Skin epidermis (tissue), 12 donors: ENCODE measurements at regions not wholly inside any gene's neighbourhood (a gene's known extent, or its start where the extent isn't known, plus 50 kb on each side); places are given as distances from the start of the nearest gene placed in this dataset.

Source experiments
- H3K27ac ChIP-seq, 21 experiments: fragments of 200-600 bp; sonication (generic) in 11 of 21; one replicate each; pipeline ENCODE4 v1.5.0; 2020; ENCODE audit warnings: mild to moderate bottlenecking in 3 of 21, inconsistent platforms in 2 of 21, moderate library complexity in 2 of 21
- H3K4me3 ChIP-seq, 7 experiments: fragments of 200-600 bp; sonication (generic) in 2 of 7; one replicate each; pipeline ENCODE4 v1.5.0; 2020; ENCODE audit warnings: inconsistent platforms in 2 of 7, mild to moderate bottlenecking in 2 of 7, moderate library complexity in 1 of 7

- no peak overlapping the region for H3K4me3 ChIP-seq
- no peak overlapping the region for H3K27ac ChIP-seq
These were observed 249.2 kb downstream of the TXNL1 start for GRCh38 chr18:56389190-56389589.

DNA sequence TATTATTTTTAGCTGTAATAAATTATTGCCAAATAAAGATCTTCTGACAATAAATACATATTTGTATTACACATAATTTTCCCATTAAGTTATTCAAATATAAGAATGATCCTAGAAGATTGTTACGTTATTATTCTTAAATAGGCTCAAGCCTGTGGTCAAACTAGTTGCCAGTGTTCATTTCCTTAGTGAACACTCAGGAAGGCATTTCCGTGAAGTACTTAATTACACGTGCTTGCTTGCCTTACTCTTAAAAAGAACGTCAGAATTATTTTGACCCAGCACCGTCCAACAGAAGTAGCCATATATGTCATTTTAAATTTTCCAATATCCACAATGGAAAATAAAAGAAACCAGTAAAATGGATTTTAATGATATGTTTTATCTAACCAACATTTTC, 249.8 kb downstream of the TXNL1 start:
- Histone ChIP-seq H3K27ac (no peak overlapping the region), H3K4me3 (no peak overlapping the region)

GRCh38 chr18:56386856-56387255, 251.5 kb downstream of the TXNL1 start:
- H3K27ac ChIP-seq = no peak overlapping the region
- no peak overlapping the region for H3K4me3 ChIP-seq

- no peak overlapping the region for H3K4me3 ChIP-seq
- no peak overlapping the region for H3K27ac ChIP-seq
These were observed 255.0 kb downstream of the TXNL1 start for GRCh38 chr18:56383349-56383748.

DNA sequence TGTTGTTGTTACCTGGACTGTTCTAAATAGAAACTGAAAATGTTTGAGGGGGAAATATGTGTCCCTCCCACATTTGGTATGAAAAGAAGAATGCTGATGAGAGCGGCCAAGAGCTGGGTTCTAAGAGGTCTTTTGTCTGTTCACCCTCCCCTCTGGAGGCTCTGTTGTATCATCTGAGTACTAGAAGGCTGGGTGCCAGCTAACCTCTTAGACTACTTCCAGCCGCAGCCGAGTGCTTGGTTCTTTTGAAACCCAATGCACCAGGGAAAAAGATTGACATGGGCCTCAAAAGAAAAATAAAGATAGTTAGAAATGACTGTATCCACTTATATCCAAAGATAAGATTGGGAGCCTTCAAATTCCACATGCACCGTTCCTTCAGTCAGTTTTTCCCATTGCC, 255.9 kb downstream of the TXNL1 start:
- no peak overlapping the region for H3K4me3 ChIP-seq

DNA sequence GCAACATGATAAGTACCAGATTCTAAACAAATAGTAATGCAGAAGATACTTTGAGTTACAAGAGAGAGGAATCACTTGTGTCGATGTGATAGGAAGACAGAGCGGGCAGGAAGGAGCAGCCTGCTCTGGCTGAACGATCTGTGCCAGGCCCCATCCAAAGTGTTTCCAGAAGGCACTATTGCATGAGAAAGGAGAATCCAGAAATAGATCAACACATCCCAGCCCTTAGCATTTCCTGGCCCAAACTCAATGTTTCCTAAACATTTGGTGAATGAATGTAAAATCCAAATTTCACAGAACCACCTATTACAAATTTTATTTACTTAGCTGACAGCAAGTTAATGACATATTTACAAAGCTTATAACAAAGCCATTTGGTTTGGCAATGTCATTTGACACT, 257.2 kb downstream of the TXNL1 start:
- H3K27ac ChIP-seq = no peak overlapping the region
- H3K4me3 ChIP-seq = no peak overlapping the region

More for the DNA sequence above, 255.9 kb downstream of the TXNL1 start:
- no peak overlapping the region for H3K27ac ChIP-seq

GRCh38 chr18:56380685-56381084, 257.7 kb downstream of the TXNL1 start:
- no peak overlapping the region for H3K27ac ChIP-seq
- no peak overlapping the region for H3K4me3 ChIP-seq

GRCh38 chr18:56379256-56379655, 259.1 kb downstream of the TXNL1 start:
- H3K27ac ChIP-seq = peak overlapping the region in 8 of 21 experiments; percentile 22 to 64 (median 34)
- no peak overlapping the region for H3K4me3 ChIP-seq

DNA sequence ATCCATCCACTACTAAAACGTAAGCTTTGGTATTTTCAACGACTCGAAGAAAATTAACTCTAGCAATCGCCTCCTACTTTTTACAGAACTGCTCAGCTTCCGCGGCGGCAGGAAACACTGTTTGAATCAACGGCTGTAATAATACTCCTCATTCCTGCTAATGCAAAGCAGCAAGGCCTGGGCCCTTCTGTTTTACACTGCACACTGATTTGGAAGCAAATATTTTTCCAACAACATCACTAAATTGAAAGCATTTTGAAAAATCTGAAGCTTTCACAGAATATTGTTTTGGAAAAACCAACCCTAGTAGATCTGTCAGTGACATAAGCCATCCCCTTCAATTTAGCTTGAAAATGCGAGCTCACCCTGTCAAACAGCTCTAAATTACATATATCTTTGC, 261.2 kb downstream of the TXNL1 start:
- H3K4me3 ChIP-seq = no peak overlapping the region
- H3K27ac ChIP-seq = peak overlapping the region in 7 of 21 experiments; percentile 1 to 64 (median 46)

GRCh38 chr18:56374007-56374655, 264.3 kb downstream of the TXNL1 start:
- Histone ChIP-seq H3K27ac (no peak overlapping the region), H3K4me3 (no peak overlapping the region)

DNA sequence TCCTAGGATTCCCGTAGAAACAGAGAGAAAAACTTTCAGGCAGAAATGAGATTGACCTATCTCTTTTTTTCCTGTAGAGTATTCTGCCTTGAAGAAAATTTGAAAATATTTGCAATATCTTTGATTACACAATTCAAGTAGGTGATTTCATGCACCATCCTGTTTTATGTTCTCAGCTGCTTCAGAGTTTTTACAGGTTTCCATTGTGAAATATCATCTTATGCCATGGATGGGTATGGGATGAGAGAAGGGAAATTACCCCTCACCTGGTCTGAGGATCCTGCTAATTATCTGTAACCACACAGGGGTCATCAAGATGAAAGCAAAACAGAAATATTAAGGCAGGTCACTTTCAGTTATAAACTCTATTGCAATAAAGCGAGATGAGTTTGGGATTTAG, 264.8 kb downstream of the TXNL1 start:
- no peak overlapping the region for H3K27ac ChIP-seq
- H3K4me3 ChIP-seq = no peak overlapping the region

GRCh38 chr18:56368066-56368465, 270.3 kb downstream of the TXNL1 start:
- Histone ChIP-seq H3K27ac (no peak overlapping the region), H3K4me3 (no peak overlapping the region)

DNA sequence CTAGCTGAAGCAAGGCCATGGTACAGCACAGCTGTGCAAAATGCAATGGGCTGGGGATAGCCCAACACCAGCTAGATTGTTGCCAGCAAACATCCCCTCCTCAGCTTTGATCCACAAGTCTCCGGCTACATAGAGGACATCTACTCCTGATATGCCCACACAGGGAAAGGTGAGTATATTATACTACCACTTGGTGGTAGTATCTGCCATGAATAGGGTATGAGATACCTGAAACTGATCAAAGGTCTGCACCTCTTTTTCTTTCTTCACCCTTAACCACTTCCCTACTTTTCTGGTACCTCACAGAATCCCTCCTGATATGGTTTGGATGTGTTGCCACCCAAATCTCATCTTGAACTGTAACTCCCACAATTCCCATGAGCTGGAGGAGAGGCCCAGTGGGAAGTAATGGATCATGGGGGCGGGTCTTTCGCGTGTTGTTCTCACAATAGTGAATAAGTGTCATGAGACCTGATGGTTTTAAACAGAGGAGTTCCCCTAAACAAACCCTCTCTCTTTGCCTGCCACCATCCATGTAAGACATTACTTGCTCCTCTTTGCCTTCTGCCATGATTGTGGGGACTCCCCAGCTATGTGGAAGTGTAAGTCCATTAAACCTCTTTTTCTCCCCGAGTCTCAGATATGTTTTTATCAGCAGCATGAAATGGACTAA, 279.6 kb downstream of the TXNL1 start:
- Histone ChIP-seq H3K27ac (no peak overlapping the region), H3K4me3 (no peak overlapping the region)

- no peak overlapping the region for H3K4me3 ChIP-seq
These were observed 284.6 kb downstream of the TXNL1 start for GRCh38 chr18:56353663-56354260.

GRCh38 chr18:56351911-56352500, 286.4 kb downstream of the TXNL1 start:
- H3K27ac ChIP-seq = no peak overlapping the region
- no peak overlapping the region for H3K4me3 ChIP-seq

More at GRCh38 chr18:56353663-56354260, 284.6 kb downstream of the TXNL1 start:
- H3K27ac ChIP-seq = no peak overlapping the region

GRCh38 chr18:56337507-56337906, 300.9 kb downstream of the TXNL1 start:
- Histone ChIP-seq H3K4me3 (no peak overlapping the region), H3K27ac (no peak overlapping the region)

- H3K4me3 ChIP-seq = no peak overlapping the region
- H3K27ac ChIP-seq = no peak overlapping the region
These were observed 304.6 kb downstream of the TXNL1 start for GRCh38 chr18:56333839-56334238.

DNA sequence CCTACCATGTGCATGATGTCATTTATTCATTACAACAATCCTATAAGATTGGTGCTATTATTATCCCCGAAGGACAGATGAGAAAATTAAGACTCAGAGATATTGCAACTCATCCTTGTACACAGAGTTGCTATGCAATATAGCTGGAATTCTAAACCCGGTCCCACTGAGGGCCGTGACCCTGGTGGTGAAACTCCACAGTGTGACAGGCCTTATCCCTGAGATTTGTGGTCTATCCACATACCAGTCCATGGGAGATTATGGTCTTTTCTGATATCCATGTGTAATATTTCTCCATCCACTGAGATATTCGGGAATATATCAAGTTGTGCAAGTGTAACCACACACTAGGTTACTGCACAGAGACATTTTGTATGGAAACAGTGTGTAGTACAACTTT, 305.2 kb downstream of the TXNL1 start:
- Histone ChIP-seq H3K4me3 (no peak overlapping the region), H3K27ac (no peak overlapping the region)

DNA sequence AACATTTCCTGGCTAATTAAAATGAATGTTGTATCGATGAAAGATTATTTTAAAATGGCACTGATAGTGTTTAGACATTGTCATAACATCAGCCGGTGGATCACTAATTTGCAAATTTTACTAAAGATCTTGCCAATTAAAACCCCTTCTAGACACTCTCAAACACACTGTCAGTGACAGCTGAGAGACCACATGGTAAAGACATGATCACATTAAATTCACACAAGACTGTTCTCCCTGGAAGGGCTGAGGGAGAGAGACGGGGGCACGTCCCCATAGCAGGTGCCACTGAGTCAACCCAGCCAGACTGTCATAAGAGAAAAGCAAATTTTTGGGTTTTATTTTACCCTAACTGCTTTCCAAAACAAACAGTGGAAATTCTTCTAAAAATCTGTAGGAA, 306.0 kb downstream of the TXNL1 start:
- Histone ChIP-seq H3K4me3 (no peak overlapping the region), H3K27ac (no peak overlapping the region)

DNA sequence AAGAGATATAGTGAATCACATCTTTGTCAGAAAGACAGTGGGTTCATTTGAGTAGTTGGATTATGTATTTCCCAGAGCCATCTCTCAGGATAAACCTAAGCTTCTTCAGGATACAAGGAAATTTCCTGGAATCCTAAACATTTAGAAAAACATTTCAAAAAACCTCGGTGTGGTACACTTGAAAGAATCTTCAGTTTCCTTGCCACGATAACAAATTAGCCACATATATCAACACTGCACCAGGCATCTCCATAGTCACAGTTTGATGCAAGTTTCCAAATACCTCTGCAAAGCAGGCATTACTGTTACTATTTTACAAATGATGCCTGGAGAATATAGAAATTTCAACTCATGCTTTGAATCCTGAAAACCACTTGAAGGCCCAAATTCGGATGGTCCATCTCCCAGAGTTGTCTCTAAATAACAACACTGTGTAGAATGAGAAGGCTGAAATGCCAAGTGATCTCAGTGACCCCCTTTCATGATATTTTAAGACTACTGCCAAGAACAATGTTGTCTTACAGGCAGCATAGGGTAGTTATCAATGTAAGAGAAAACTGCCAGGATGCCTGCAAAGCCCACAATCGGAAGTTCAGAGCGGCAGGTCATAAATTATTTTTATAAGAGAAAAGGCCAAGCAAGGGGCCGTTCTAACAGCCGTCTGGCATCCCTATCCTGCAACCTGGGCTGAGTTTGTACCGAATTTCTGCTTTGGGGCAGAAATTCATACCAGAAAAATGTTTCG, 307.9 kb downstream of the TXNL1 start:
- Histone ChIP-seq H3K4me3 (no peak overlapping the region), H3K27ac (no peak overlapping the region)
